ENCODE measurements at regions not wholly inside any gene's neighbourhood (a gene's known extent, or its start where the extent isn't known, plus 50 kb on each side); places are given as distances from the start of the nearest gene placed in this dataset.

DNA sequence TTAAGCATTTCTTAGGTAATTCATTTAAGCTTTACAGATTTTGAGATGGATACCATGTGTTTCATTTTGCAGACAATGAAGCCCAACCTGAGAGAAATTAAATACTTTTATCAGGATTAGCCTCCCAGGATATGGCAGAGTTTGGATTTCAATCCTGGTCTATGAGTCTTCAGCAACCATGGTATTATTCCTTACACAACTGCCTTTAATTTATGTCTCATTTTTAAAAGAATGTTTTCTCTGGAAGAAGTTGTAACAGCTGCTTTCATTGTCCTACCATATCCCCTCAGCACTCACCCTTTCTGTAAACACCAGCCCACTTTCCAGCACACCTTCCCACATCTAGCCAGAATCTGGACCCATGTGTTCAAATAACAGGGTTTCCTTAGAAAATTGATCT is 863.7 kb upstream of the VRK2 start:
- no peak overlapping the region for H3K27ac ChIP-seq
- H3K36me3 ChIP-seq, result no peaks in the 10 kb centered on the region
- H3K4me1 ChIP-seq, result no peaks in the 10 kb centered on the region
- H3K4me3 ChIP-seq, result no peak overlapping the region
- H3K9me3 ChIP-seq, result no peaks in the 10 kb centered on the region
- H3K27me3 ChIP-seq, result no peaks in the 10 kb centered on the region
- DNase-seq (ENCODE audit: low spot score in 2 of 2), result no peak
- TF ChIP-seq EP300 (IDR thresholded peaks at IDR 0.05) (no peak), POLR2A (IDR thresholded peaks at IDR 0.05) (no peak), CTCF (IDR thresholded peaks at IDR 0.05) (no peak)

- Histone ChIP-seq H3K4me3 (no peak overlapping the region), H3K27ac (no peak overlapping the region), H3K36me3 (no peaks in the 10 kb centered on the region), H3K27me3 (no peaks in the 10 kb centered on the region), H3K9me3 (no peaks in the 10 kb centered on the region), H3K4me1 (no peaks in the 10 kb centered on the region)
- 84 to 87% methylated on average over 3 of the region's 3 CpGs for WGBS, 2 donors
- DNase-seq (ENCODE audit: low spot score in 2 of 2), result no peak
- no peak for TF ChIP-seq EP300 (IDR thresholded peaks at IDR 0.05)
- TF ChIP-seq CTCF (IDR thresholded peaks at IDR 0.05), result no peak
- no peak for TF ChIP-seq POLR2A (IDR thresholded peaks at IDR 0.05)
Measured at GRCh38 chr2:57185568-57185967, 861.0 kb upstream of the VRK2 start.

DNA sequence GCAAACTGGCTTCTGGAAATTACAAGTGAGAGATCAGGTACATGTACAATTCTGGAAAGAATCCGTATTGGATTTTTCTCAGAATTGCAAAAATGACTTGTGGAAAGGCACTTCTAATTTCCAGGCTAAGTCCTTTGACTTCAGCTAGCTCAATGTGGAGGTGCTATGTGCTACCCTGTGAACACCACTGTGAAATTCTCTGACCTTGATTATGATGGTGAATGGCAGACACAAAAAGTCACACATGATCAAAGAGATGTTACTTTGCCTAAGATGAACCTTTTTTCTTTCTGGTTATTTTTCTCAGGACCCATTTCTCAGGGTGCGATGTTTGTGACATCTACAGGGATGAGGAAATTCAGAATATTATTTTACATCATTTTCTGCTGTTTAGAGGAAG is 856.6 kb upstream of the VRK2 start:
- Histone ChIP-seq H3K36me3 (no peaks in the 10 kb centered on the region), H3K4me1 (no peaks in the 10 kb centered on the region), H3K4me3 (no peak overlapping the region), H3K9me3 (no peaks in the 10 kb centered on the region), H3K27ac (no peak overlapping the region), H3K27me3 (no peaks in the 10 kb centered on the region)
- TF ChIP-seq POLR2A (IDR thresholded peaks at IDR 0.05), result no peak
- TF ChIP-seq CTCF (IDR thresholded peaks at IDR 0.05), result no peak
- no peak for TF ChIP-seq EP300 (IDR thresholded peaks at IDR 0.05)
- 86 to 88% methylated on average over 2 of the region's 2 CpGs for WGBS, 2 donors
- DNase-seq (ENCODE audit: low spot score in 2 of 2), result no peak

DNA sequence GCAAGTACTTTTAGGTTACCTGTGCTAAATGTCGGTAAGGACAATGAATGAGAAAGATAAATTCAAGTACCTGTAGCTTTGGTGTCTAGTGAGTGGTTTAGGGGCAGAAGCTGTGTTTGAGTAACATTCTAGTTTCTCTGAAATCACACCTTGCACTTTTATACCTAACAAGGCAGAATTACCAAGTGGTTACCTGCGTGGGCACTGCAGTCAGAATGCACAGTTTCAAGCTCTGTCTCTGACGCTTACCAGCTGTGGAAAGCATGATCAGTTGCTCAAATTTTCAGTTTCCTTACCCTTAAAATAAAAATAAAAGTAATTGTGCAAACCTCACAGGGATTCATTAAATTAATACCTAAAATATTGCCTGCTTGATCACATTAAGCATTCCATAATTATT is 846.9 kb upstream of the VRK2 start:
- H3K36me3 ChIP-seq, result no peaks in the 10 kb centered on the region
- no peaks in the 10 kb centered on the region for H3K9me3 ChIP-seq
- 90 to 95% methylated on average over 3 of the region's 3 CpGs for WGBS, 2 donors
- H3K4me3 ChIP-seq, result no peak overlapping the region
- H3K27me3 ChIP-seq, result no peaks in the 10 kb centered on the region
- TF ChIP-seq EP300 (IDR thresholded peaks at IDR 0.05), result no peak
- DNase-seq (ENCODE audit: low spot score in 2 of 2), result no peak
- no peaks in the 10 kb centered on the region for H3K4me1 ChIP-seq
- H3K27ac ChIP-seq, result no peak overlapping the region

- 52 to 90% methylated on average over 3 of the region's 3 CpGs for WGBS, 2 donors
Measured at GRCh38 chr2:57204364-57204763, 842.2 kb upstream of the VRK2 start.

More at GRCh38 chr2:57204364-57204763, 842.2 kb upstream of the VRK2 start:
- TF ChIP-seq POLR2A (IDR thresholded peaks at IDR 0.05), result no peak
- TF ChIP-seq CTCF (IDR thresholded peaks at IDR 0.05), result no peak
- no peak for TF ChIP-seq EP300 (IDR thresholded peaks at IDR 0.05)
- Histone ChIP-seq H3K27ac (no peak overlapping the region), H3K9me3 (no peaks in the 10 kb centered on the region), H3K4me1 (no peaks in the 10 kb centered on the region), H3K4me3 (no peak overlapping the region), H3K27me3 (no peaks in the 10 kb centered on the region), H3K36me3 (no peaks in the 10 kb centered on the region)
- no peak for DNase-seq (ENCODE audit: low spot score in 2 of 2)

Data from tibial nerve (tissue), 4 donors.